Activated CD8-positive, alpha-beta T cell treated with anti-CD3 and anti-CD28 coated beads for 36 hours (primary cell): ENCODE measurements at regions not wholly inside any gene's neighbourhood (a gene's known extent, or its start where the extent isn't known, plus 50 kb on each side); places are given as distances from the start of the nearest gene placed in this dataset.

Experiments used
- ATAC-seq: fragments of 200-7000 bp; cut with Tn5 transposase; one replicate; pipeline ENCODE4 v1.10.0; 2021; ENCODE audit warnings: mild to moderate bottlenecking, moderate library complexity
- CTCF ChIA-PET: fragments of 350-600 bp; sonication (Branson Sonifier 250); formaldehyde crosslinking; loops from one replicate; lab custom pipeline; 2021; ENCODE audit warnings: antibody characterized with exemption; lab: Charles Lee
- POLR2A ChIA-PET: fragments of 350-600 bp; sonication (Branson Sonifier 250); formaldehyde crosslinking; loops from one replicate; lab custom pipeline; 2021; ENCODE audit warnings: antibody characterized with exemption; lab: Charles Lee
- DNase-seq: peaks from one replicate; pipeline ENCODE4 v3.0.0-alpha.2; 2020
- H3K27ac Mint-ChIP-seq: one replicate; pipeline ENCODE4 v1.8.0; 2021; ENCODE audit warnings: mild to moderate bottlenecking, mixed read lengths
- H3K27me3 Mint-ChIP-seq: one replicate; pipeline ENCODE4 v1.8.0; 2021; ENCODE audit warnings: mixed read lengths
- H3K36me3 Mint-ChIP-seq: one replicate; pipeline ENCODE4 v1.8.0; 2021; ENCODE audit warnings: low read depth, mixed read lengths
- H3K4me1 Mint-ChIP-seq: one replicate; pipeline ENCODE4 v1.8.0; 2021; ENCODE audit warnings: low read depth, mixed read lengths
- H3K4me3 Mint-ChIP-seq: one replicate; pipeline ENCODE4 v1.8.0; 2021; ENCODE audit warnings: mild to moderate bottlenecking, moderate library complexity, mixed read lengths
- H3K9me3 Mint-ChIP-seq: one replicate; pipeline ENCODE4 v1.8.0; 2021; ENCODE audit warnings: mixed read lengths
- intact Hi-C: fragments of 100-400 bp; cut with micrococcal nuclease; formaldehyde crosslinking; loops from one replicate; pipeline ENCODE4 v1.10.0; 2022
- TF ChIP-seq, protein P1 (sequence below): fragments of 200-600 bp; IDR thresholded peaks from one replicate; pipeline ENCODE4 v1.8.0; 2022; ENCODE audit warnings: antibody characterized with exemption, mild to moderate bottlenecking

- H3K36me3 Mint-ChIP-seq = no peaks in the 10 kb centered on the region
- H3K4me3 Mint-ChIP-seq = no peak overlapping the region
- ATAC-seq (peak; percentile 22), DNase-seq (no peak)
- ChIA-PET CTCF (no interaction called here), POLR2A (interaction anchor here (1.0 kb wide), 1 partner anchor 438 kb away, joined by 3 read pairs; the partner anchor contains the start of gene ATG5)
- TF ChIP-seq, protein P1, sequence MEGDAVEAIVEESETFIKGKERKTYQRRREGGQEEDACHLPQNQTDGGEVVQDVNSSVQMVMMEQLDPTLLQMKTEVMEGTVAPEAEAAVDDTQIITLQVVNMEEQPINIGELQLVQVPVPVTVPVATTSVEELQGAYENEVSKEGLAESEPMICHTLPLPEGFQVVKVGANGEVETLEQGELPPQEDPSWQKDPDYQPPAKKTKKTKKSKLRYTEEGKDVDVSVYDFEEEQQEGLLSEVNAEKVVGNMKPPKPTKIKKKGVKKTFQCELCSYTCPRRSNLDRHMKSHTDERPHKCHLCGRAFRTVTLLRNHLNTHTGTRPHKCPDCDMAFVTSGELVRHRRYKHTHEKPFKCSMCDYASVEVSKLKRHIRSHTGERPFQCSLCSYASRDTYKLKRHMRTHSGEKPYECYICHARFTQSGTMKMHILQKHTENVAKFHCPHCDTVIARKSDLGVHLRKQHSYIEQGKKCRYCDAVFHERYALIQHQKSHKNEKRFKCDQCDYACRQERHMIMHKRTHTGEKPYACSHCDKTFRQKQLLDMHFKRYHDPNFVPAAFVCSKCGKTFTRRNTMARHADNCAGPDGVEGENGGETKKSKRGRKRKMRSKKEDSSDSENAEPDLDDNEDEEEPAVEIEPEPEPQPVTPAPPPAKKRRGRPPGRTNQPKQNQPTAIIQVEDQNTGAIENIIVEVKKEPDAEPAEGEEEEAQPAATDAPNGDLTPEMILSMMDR = no peak
- H3K4me1 Mint-ChIP-seq = peaks cover 12% of the 10 kb centered on the region
- H3K27me3 Mint-ChIP-seq = peaks cover 10% of the 10 kb centered on the region
- no peak overlapping the region for H3K27ac Mint-ChIP-seq
- H3K9me3 Mint-ChIP-seq = no peaks in the 10 kb centered on the region
- intact Hi-C loops = loop anchor here (10.0 kb wide), 1 partner anchor 152 kb away; no protein-coding TSS in a partner anchor
These were observed 199.2 kb upstream of the PRDM1 start for GRCh38 chr6:105886814-105887544.

DNA sequence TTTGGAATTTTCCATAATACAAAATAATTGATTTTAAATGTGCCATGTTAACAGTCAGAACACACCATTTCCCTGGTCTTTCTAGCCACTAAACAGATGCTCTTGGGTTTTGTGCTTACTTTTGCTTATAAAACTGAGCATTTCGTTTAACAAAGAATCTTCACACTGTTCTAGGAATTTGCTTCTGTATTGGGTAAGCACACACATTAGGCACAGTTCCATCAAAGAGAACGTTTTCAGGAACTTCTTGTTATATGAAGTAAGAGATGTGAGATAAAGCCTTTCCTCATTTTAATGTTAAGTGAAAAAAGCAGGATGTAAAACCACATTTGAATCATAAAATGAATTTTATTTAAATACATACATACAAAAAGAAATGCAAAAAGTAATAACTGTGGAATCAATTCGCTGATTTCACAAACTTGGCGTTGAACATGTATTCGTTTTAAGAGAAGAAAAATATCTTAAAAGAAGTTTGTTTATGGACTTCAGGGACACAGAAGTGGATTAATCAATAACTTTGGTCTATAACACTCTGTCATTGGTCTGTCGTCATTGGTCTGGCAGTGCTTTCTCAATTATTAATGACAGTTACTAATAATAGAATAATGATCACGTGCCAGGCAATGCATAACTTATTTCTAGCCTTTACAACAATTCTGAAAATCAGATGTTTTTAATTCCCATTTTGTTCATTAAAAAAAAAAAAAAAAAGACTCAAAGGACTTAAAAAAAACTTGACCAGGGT lies 199.9 kb upstream of the PRDM1 start:
- no peak for DNase-seq
- Mint-ChIP-seq H3K27ac (no peak overlapping the region), H3K4me1 (peaks cover 12% of the 10 kb centered on the region), H3K36me3 (no peaks in the 10 kb centered on the region), H3K4me3 (no peak overlapping the region), H3K9me3 (no peaks in the 10 kb centered on the region), H3K27me3 (peaks cover 13% of the 10 kb centered on the region)
- intact Hi-C loops = loop anchor here (10.0 kb wide), 1 partner anchor 151 kb away; no protein-coding TSS in a partner anchor
- CTCF ChIA-PET = no interaction called here
- TF ChIP-seq, protein P1 = no peak
- POLR2A ChIA-PET = interaction anchor here (1.0 kb wide), 1 partner anchor 439 kb away, joined by 3 read pairs; the partner anchor contains the start of gene ATG5
- ATAC-seq = no peak

- ATAC-seq (no peak), DNase-seq (no peak)
- POLR2A ChIA-PET = interaction anchor here (0.9 kb wide), 1 partner anchor 16 kb away, joined by 3 read pairs; no protein-coding TSS in a partner anchor
- TF ChIP-seq, protein P1 = no peak
- intact Hi-C loops = loop anchor here (10.0 kb wide), 1 partner anchor 150 kb away; no protein-coding TSS in a partner anchor
- H3K4me3 Mint-ChIP-seq = no peak overlapping the region
- CTCF ChIA-PET = interaction anchor here (1.1 kb wide), 1 partner anchor 388 kb away, joined by 4 read pairs; no protein-coding TSS in a partner anchor
- H3K9me3 Mint-ChIP-seq = no peaks in the 10 kb centered on the region
- H3K27me3 Mint-ChIP-seq = peaks cover 25% of the 10 kb centered on the region
- peaks cover 21% of the 10 kb centered on the region for H3K4me1 Mint-ChIP-seq
- no peak overlapping the region for H3K27ac Mint-ChIP-seq
- H3K36me3 Mint-ChIP-seq = no peaks in the 10 kb centered on the region
These were observed 201.7 kb upstream of the PRDM1 start for GRCh38 chr6:105884426-105884825.

GRCh38 chr6:105884011-105884410 lies 202.1 kb upstream of the PRDM1 start:
- TF ChIP-seq, protein P1 = no peak
- Mint-ChIP-seq H3K27ac (no peak overlapping the region), H3K9me3 (no peaks in the 10 kb centered on the region), H3K4me1 (peaks cover 21% of the 10 kb centered on the region), H3K4me3 (no peak overlapping the region), H3K36me3 (no peaks in the 10 kb centered on the region), H3K27me3 (peaks cover 25% of the 10 kb centered on the region)
- CTCF ChIA-PET = interaction anchor here (1.1 kb wide), 1 partner anchor 387 kb away, joined by 4 read pairs; no protein-coding TSS in a partner anchor
- no peak for ATAC-seq
- POLR2A ChIA-PET = interaction anchor here (0.9 kb wide), 1 partner anchor 17 kb away, joined by 3 read pairs; no protein-coding TSS in a partner anchor
- intact Hi-C loops = loop anchor here (10.0 kb wide), 1 partner anchor 149 kb away; no protein-coding TSS in a partner anchor
- no peak for DNase-seq
